B cell (primary cell): ENCODE measurements at regions not wholly inside any gene's neighbourhood (a gene's known extent, or its start where the extent isn't known, plus 50 kb on each side); places are given as distances from the start of the nearest gene placed in this dataset.

Experiments
- ATAC-seq: fragments of 200-7000 bp; cut with Tn5 transposase; one replicate; pipeline ENCODE4 v1.10.0; 2021; ENCODE audit warnings: low read depth, mild to moderate bottlenecking, moderate number of reproducible peaks, moderate library complexity
- CTCF ChIA-PET: fragments of 350-600 bp; sonication (Branson Sonifier 250); formaldehyde crosslinking; loops from one replicate; lab custom pipeline; 2021; ENCODE audit warnings: antibody characterized with exemption, inconsistent platforms; lab: Charles Lee
- POLR2A ChIA-PET: fragments of 350-600 bp; sonication (Branson Sonifier 250); formaldehyde crosslinking; loops from one replicate; lab custom pipeline; 2021; ENCODE audit warnings: antibody characterized with exemption; lab: Charles Lee
- DNase-seq: peaks from one replicate; pipeline ENCODE4 v3.0.0; 2013
- H2AFZ ChIP-seq: 2 replicates; pipeline ENCODE4 v1.6.1; 2012; ENCODE audit warnings: mild to moderate bottlenecking, low read depth, low read length; ENCODE audit not compliant: insufficient read depth, poor library complexity, severe bottlenecking
- H3K27ac ChIP-seq, 2 donors: 1 replicate in 1 of 2; 2 replicates in 1 of 2; pipeline ENCODE4 v1.5.1; 2012 to 2013; ENCODE audit warnings: low read length in 2 of 2, mild to moderate bottlenecking in 2 of 2, moderate library complexity in 1 of 2
- H3K27me3 ChIP-seq, 4 experiments: fragments of 200-600 bp in 1 of 4; sonication (generic) in 1 of 4; replicated peaks in 1 of 4; 1 replicate in 2 of 4; 2 replicates in 2 of 4; pipeline versions ENCODE4 v1.6.1 to v1.7.0; 2013 to 2016; ENCODE audit warnings: low read length in 3 of 4, mild to moderate bottlenecking in 2 of 4, mixed read lengths in 1 of 4, moderate library complexity in 1 of 4; ENCODE audit not compliant: insufficient read depth in 4 of 4, control insufficient read depth in 3 of 4; ENCODE audit errors: control extremely low read depth in 1 of 4
- H3K36me3 ChIP-seq, 2 experiments: replicated peaks in 1 of 2; 1 replicate in 1 of 2; 2 replicates in 1 of 2; pipeline versions ENCODE4 v1.6.1 to v1.7.1; 2013; ENCODE audit warnings: low read length in 1 of 2; ENCODE audit not compliant: insufficient read depth in 2 of 2, control insufficient read depth in 1 of 2; ENCODE audit errors: control extremely low read depth in 1 of 2, extremely low read depth in 1 of 2
- H3K4me1 ChIP-seq, 2 donors: fragments of 200-600 bp in 1 of 2; sonication (generic) in 1 of 2; 1 replicate in 1 of 2; 2 replicates in 1 of 2; pipeline versions ENCODE4 v1.5.1 to v1.6.1; 2013 to 2017; ENCODE audit warnings: low read length in 2 of 2; ENCODE audit not compliant: control insufficient read depth in 2 of 2, insufficient read depth in 2 of 2
- H3K4me2 ChIP-seq: replicated peaks from 2 replicates; pipeline ENCODE3; 2012; ENCODE audit warnings: mild to moderate bottlenecking, low read depth, low read length; ENCODE audit not compliant: poor library complexity, severe bottlenecking
- H3K4me3 ChIP-seq, 5 experiments: fragments of 200-600 bp in 1 of 5; sonication (generic) in 1 of 5; 1 replicate in 3 of 5; 2 replicates in 2 of 5; pipeline versions ENCODE4 v1.5.1 to v1.7.0; 2011 to 2016; ENCODE audit warnings: low read length in 4 of 5, mild to moderate bottlenecking in 4 of 5, low read depth in 2 of 5, control low read depth in 1 of 5, moderate library complexity in 1 of 5; ENCODE audit not compliant: insufficient read depth in 1 of 5; ENCODE audit errors: control extremely low read depth in 1 of 5, extremely low read depth in 1 of 5
- H3K79me2 ChIP-seq: fragments of 200-600 bp; sonication (generic); one replicate; pipeline ENCODE4 v1.6.0; 2016; ENCODE audit warnings: low read length; ENCODE audit not compliant: control insufficient read depth, insufficient read depth
- H3K9ac ChIP-seq: fragments of 200-600 bp; sonication (generic); 2 replicates; pipeline ENCODE4 v1.6.1; 2017; ENCODE audit warnings: mild to moderate bottlenecking, low read length, moderate library complexity
- H3K9me3 ChIP-seq, 3 donors: one replicate each; pipeline versions ENCODE4 v1.6.1 to v1.7.1; 2013; ENCODE audit warnings: low read length in 2 of 3; ENCODE audit not compliant: control insufficient read depth in 2 of 3, insufficient read depth in 1 of 3; ENCODE audit errors: control extremely low read depth in 1 of 3
- H4K20me1 ChIP-seq: 2 replicates; pipeline ENCODE4 v1.6.0; 2012; ENCODE audit warnings: mild to moderate bottlenecking, low read length; ENCODE audit not compliant: insufficient read depth, control insufficient read depth, poor library complexity, severe bottlenecking
- H3K27ac Mint-ChIP-seq: one replicate; pipeline ENCODE4 v1.8.0; 2021; ENCODE audit warnings: mixed read lengths
- H3K27me3 Mint-ChIP-seq: one replicate; pipeline ENCODE4 v1.8.0; 2021; ENCODE audit warnings: mixed read lengths
- H3K4me1 Mint-ChIP-seq: one replicate; pipeline ENCODE4 v1.8.0; 2021; ENCODE audit warnings: mixed read lengths
- H3K4me3 Mint-ChIP-seq: one replicate; pipeline ENCODE4 v1.8.0; 2021; ENCODE audit warnings: mixed read lengths
- H3K9me3 Mint-ChIP-seq: one replicate; pipeline ENCODE4 v1.8.0; 2022; ENCODE audit warnings: mixed read lengths; ENCODE audit not compliant: insufficient read depth
- EZH2 ChIP-seq: IDR thresholded peaks from 2 replicates; pipeline ENCODE4 v1.6.1; 2012; ENCODE audit warnings: borderline replicate concordance, low read depth, mild to moderate bottlenecking, moderate library complexity, low read length; ENCODE audit not compliant: insufficient read depth, poor library complexity, severe bottlenecking
- WGBS: methylation state at CpG from one replicate; pipeline ENCODE4 v1.1.5; 2013; ENCODE audit warnings: missing lambda C conversion rate; ENCODE audit not compliant: insufficient coverage; 5-methylcytosine and 5-hydroxymethylcytosine counted together
- intact Hi-C: fragments of 100-400 bp; cut with micrococcal nuclease; formaldehyde crosslinking; loops from one replicate; pipeline ENCODE4 v1.10.0; 2022
- TF ChIP-seq, protein P1 (sequence below): fragments of 200-600 bp; IDR thresholded peaks from one replicate; pipeline ENCODE4 v1.8.0; 2022; ENCODE audit warnings: antibody characterized with exemption, mild to moderate bottlenecking

DNA sequence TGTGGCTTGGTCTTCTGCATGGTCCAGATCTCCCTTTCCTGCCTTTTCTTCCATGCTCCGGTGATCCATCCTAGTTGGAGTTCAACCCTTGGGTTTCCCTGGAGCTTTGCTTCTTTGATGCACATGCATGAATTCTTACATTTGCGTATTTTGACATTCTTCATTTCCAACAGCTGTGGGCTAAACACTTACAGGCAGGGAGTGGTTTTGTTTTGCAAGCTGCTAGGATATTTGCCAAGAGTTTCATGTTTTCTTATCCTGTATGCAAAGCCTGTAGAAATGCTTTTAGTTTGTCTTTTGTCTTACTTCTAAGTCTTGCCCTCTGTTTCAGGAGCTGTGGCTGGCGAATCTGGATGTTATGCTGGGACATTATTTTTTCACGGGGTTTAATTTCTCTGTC, 90.3 kb upstream of the PAXBP1 start:
- Histone ChIP-seq H3K4me3 (no peak overlapping the region), H3K79me2 (no peaks in the 10 kb centered on the region), H2AFZ (no peak overlapping the region), H4K20me1 (no peaks in the 10 kb centered on the region), H3K9ac (no peak overlapping the region), H3K36me3 (no peaks in the 10 kb centered on the region), H3K27me3 (peaks cover 0 to 15% (median 7%) of the 10 kb centered on the region in 4 experiments), H3K27ac (no peak overlapping the region), H3K4me1 (no peaks in the 10 kb centered on the region), H3K9me3 (peaks cover 2 to 30% (median 17%) of the 10 kb centered on the region in 3 donors), H3K4me2 (no peak overlapping the region)
- Mint-ChIP-seq H3K4me1 (no peaks in the 10 kb centered on the region), H3K27ac (no peak overlapping the region), H3K9me3 (peaks cover 3% of the 10 kb centered on the region), H3K4me3 (no peak overlapping the region), H3K27me3 (peaks cover 35% of the 10 kb centered on the region)
- no peak for DNase-seq
- ChIA-PET CTCF (no interaction called here), POLR2A (no interaction called here)
- ATAC-seq = no peak
- 80% methylated on average over 1 of the region's 4 CpGs for WGBS
- TF ChIP-seq, protein P1, sequence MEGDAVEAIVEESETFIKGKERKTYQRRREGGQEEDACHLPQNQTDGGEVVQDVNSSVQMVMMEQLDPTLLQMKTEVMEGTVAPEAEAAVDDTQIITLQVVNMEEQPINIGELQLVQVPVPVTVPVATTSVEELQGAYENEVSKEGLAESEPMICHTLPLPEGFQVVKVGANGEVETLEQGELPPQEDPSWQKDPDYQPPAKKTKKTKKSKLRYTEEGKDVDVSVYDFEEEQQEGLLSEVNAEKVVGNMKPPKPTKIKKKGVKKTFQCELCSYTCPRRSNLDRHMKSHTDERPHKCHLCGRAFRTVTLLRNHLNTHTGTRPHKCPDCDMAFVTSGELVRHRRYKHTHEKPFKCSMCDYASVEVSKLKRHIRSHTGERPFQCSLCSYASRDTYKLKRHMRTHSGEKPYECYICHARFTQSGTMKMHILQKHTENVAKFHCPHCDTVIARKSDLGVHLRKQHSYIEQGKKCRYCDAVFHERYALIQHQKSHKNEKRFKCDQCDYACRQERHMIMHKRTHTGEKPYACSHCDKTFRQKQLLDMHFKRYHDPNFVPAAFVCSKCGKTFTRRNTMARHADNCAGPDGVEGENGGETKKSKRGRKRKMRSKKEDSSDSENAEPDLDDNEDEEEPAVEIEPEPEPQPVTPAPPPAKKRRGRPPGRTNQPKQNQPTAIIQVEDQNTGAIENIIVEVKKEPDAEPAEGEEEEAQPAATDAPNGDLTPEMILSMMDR = no peak
- TF ChIP-seq EZH2 = no peak
- intact Hi-C loops = no loop called here

DNA sequence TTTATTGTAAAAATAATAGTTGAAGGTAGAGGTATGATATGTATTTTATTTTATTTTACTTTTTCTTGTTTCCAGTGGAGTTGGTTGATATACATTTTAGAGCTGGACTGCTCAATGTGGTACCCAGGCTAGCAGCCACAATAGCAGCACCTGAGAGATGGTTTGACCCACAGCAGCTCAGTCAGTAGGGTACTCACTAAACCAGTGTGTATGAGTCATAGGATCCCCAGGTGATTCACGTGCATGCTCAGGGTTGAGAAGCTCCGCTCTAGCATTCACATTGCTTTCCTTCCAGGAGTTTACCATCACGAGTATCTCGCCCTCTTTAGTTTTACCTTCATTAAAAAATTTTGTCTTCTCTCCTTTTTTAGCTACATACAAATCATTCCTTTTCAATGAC, 96.0 kb upstream of the PAXBP1 start:
- no peak for ATAC-seq
- H3K27me3 ChIP-seq = peaks cover 0 to 15% (median 4%) of the 10 kb centered on the region in 4 experiments
- no peaks in the 10 kb centered on the region for H4K20me1 ChIP-seq
- DNase-seq = no peak
- no peaks in the 10 kb centered on the region for H3K4me1 ChIP-seq
- ChIA-PET CTCF (no interaction called here), POLR2A (no interaction called here)
- no peak overlapping the region for H2AFZ ChIP-seq
- H3K9ac ChIP-seq = no peak overlapping the region
- TF ChIP-seq, protein P1 = no peak
- TF ChIP-seq EZH2 = no peak
- peaks cover 0 to 5% (median 0%) of the 10 kb centered on the region in 3 donors for H3K9me3 ChIP-seq
- Mint-ChIP-seq H3K27me3 (peaks cover 41% of the 10 kb centered on the region), H3K9me3 (no peaks in the 10 kb centered on the region), H3K27ac (no peak overlapping the region), H3K4me1 (no peaks in the 10 kb centered on the region), H3K4me3 (no peak overlapping the region)
- WGBS = 82% methylated on average over 3 of the region's 4 CpGs
- no peak overlapping the region for H3K27ac ChIP-seq
- H3K36me3 ChIP-seq = no peaks in the 10 kb centered on the region
- intact Hi-C loops = no loop called here
- no peaks in the 10 kb centered on the region for H3K79me2 ChIP-seq
- no peak overlapping the region for H3K4me3 ChIP-seq
- no peak overlapping the region for H3K4me2 ChIP-seq
